ENCODE measurements at regions not wholly inside any gene's neighbourhood (a gene's known extent, or its start where the extent isn't known, plus 50 kb on each side); places are given as distances from the start of the nearest gene placed in this dataset.
A peak's percentile ranks its signal among the peaks of the same experiment; 100 is the strongest.

DNA sequence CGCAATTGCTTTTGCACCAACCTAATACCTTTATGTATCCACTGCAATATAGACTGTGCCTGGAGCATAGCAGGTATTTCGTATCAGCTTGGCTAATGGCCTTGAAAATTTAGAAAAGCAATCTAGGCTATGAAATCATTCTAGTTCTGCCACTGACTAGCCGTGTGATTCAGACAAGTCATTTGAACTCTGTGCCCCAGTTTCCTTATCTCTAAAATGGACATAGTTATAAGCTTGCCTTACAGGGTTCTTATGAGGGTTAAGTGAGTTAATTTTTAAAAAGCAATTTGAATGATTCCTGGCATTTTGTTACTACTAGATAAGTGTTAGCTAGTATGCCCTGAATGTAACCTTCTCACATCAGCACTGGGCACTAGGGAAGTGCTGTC lies 80.5 kb upstream of the PUM3 start:
- H4K8ac ChIP-seq (ENCODE audit: low read depth, low read length) = no peak overlapping the region
- H3K27me3 ChIP-seq (ENCODE audit: insufficient read depth, low read length) = no peaks in the 10 kb centered on the region
- H3K4ac ChIP-seq (ENCODE audit: low read depth, low read length) = no peak overlapping the region
- H3K79me1 ChIP-seq (ENCODE audit: low read length) = no peaks in the 10 kb centered on the region
- H2AK5ac ChIP-seq (ENCODE audit: low read length) = no peak overlapping the region
- H3K14ac ChIP-seq (ENCODE audit: low read length) = no peak overlapping the region
- no peak overlapping the region for H3K4me3 ChIP-seq (ENCODE audit: low read depth, low read length)
- no peak overlapping the region for H3K18ac ChIP-seq (ENCODE audit: low read length)
- H2BK120ac ChIP-seq (ENCODE audit: insufficient read depth, low read length, poor library complexity) = no peak overlapping the region
- no peak overlapping the region for H3K27ac ChIP-seq (ENCODE audit: low read depth, low read length)
- no peaks in the 10 kb centered on the region for H3K79me2 ChIP-seq (ENCODE audit: control insufficient read depth, insufficient read depth, low read length, poor library complexity)
- no peak overlapping the region for H2BK12ac ChIP-seq (ENCODE audit: low read length)
- no peak overlapping the region for H3K23ac ChIP-seq (ENCODE audit: low read length)
- no peak overlapping the region for H3K4me2 ChIP-seq (ENCODE audit: low read length)
- no peaks in the 10 kb centered on the region for H3K4me1 ChIP-seq (ENCODE audit: control insufficient read depth in 1 of 2, insufficient read depth in 2 of 2, low read length in 2 of 2)
- WGBS (ENCODE audit: extremely low coverage, insufficient coverage, insufficient read length) = no CpG with 5 or more reads among the region's 3 CpGs
- H4K91ac ChIP-seq (ENCODE audit: low read depth, low read length) = no peak overlapping the region
- no peaks in the 10 kb centered on the region for H3K36me3 ChIP-seq (ENCODE audit: control insufficient read depth in 1 of 2, insufficient read depth in 2 of 2, low read length in 2 of 2)
- no peaks in the 10 kb centered on the region for H3K9me3 ChIP-seq (ENCODE audit: insufficient read depth, low read depth, low read length)
- no peak overlapping the region for H3K9ac ChIP-seq (ENCODE audit: low read length)
- DNase-seq = peak; percentile 72 to 95
- H4K12ac ChIP-seq (ENCODE audit: low read depth, low read length) = no peak overlapping the region
- H2AFZ ChIP-seq (ENCODE audit: insufficient read depth, low read length, poor library complexity) = no peak overlapping the region
- H2BK5ac ChIP-seq (ENCODE audit: low read depth, low read length, poor library complexity) = no peak overlapping the region

DNA sequence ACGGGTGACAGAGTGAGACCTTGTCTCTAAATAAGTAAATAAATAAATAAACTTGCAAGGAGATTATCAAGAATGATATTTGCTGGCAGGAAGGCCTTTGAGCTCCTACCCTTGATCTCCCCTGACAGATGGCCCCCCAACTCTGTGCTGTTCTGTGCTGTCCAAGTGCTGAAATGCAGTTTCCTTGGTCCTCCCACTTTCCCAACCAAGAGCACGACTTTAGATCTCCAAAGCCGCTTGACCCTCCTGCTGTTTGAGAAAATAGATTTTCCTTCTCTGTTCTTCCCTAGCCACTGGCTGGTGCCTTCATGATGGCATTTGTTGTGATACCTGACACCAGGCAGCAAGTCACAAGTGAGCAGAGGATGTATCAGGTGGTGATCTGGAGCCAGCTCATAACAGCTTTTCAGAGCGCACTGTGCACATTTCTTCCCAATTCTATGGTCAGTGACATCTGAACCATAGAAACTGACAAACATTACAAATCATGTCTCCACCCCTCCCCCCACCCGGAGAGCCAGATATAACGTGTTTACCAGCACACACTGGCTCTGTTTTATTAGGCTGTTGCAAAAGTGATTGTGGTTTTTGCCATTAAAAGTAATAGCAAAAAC lies 80.0 kb upstream of the PUM3 start:
- no peak overlapping the region for H3K4me3 ChIP-seq (ENCODE audit: low read depth, low read length)
- H4K12ac ChIP-seq (ENCODE audit: low read depth, low read length) = no peak overlapping the region
- no CpG with 5 or more reads among the region's 6 CpGs for WGBS (ENCODE audit: extremely low coverage, insufficient coverage, insufficient read length)
- H2BK5ac ChIP-seq (ENCODE audit: low read depth, low read length, poor library complexity) = no peak overlapping the region
- no peak overlapping the region for H3K4me2 ChIP-seq (ENCODE audit: low read length)
- no peak overlapping the region for H3K14ac ChIP-seq (ENCODE audit: low read length)
- H3K36me3 ChIP-seq (ENCODE audit: control insufficient read depth in 1 of 2, insufficient read depth in 2 of 2, low read length in 2 of 2) = no peaks in the 10 kb centered on the region
- H3K27ac ChIP-seq (ENCODE audit: low read depth, low read length) = no peak overlapping the region
- no peaks in the 10 kb centered on the region for H3K9me3 ChIP-seq (ENCODE audit: insufficient read depth, low read depth, low read length)
- H4K8ac ChIP-seq (ENCODE audit: low read depth, low read length) = no peak overlapping the region
- H2BK12ac ChIP-seq (ENCODE audit: low read length) = no peak overlapping the region
- H3K4me1 ChIP-seq (ENCODE audit: control insufficient read depth in 1 of 2, insufficient read depth in 2 of 2, low read length in 2 of 2) = no peaks in the 10 kb centered on the region
- H3K18ac ChIP-seq (ENCODE audit: low read length) = no peak overlapping the region
- H2AFZ ChIP-seq (ENCODE audit: insufficient read depth, low read length, poor library complexity) = no peak overlapping the region
- no peaks in the 10 kb centered on the region for H3K27me3 ChIP-seq (ENCODE audit: insufficient read depth, low read length)
- no peaks in the 10 kb centered on the region for H3K79me1 ChIP-seq (ENCODE audit: low read length)
- no peak overlapping the region for H2BK120ac ChIP-seq (ENCODE audit: insufficient read depth, low read length, poor library complexity)
- no peak for DNase-seq
- no peaks in the 10 kb centered on the region for H3K79me2 ChIP-seq (ENCODE audit: control insufficient read depth, insufficient read depth, low read length, poor library complexity)
- no peak overlapping the region for H3K9ac ChIP-seq (ENCODE audit: low read length)
- no peak overlapping the region for H3K23ac ChIP-seq (ENCODE audit: low read length)
- H4K91ac ChIP-seq (ENCODE audit: low read depth, low read length) = no peak overlapping the region
- no peak overlapping the region for H3K4ac ChIP-seq (ENCODE audit: low read depth, low read length)
- H2AK5ac ChIP-seq (ENCODE audit: low read length) = no peak overlapping the region

DNA sequence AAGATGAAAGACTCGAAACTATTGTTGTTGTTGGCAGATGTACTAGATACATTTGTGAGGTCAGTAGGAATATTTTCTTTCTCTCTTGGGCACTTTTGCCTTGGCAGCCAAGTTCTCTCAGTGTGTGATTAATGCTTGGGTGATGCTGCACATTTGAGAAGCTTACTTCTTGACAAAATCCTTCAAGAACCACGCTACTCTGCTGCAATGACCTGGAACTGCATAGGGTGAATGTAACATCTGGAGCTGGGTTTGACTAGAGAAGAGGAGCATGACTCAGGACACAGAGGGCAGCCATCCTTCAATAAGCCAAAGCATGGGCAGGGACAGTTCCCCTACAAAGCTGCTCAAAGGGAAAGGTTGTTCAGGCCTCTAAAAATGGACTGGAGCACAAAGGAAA lies 75.5 kb upstream of the PUM3 start:
- H3K9ac ChIP-seq (ENCODE audit: low read length) = no peak overlapping the region
- H3K4me2 ChIP-seq (ENCODE audit: low read length) = no peak overlapping the region
- H3K79me2 ChIP-seq (ENCODE audit: control insufficient read depth, insufficient read depth, low read length, poor library complexity) = no peaks in the 10 kb centered on the region
- no peak overlapping the region for H2BK12ac ChIP-seq (ENCODE audit: low read length)
- H3K4me3 ChIP-seq (ENCODE audit: low read depth, low read length) = no peak overlapping the region
- no peak overlapping the region for H3K18ac ChIP-seq (ENCODE audit: low read length)
- no peak overlapping the region for H3K14ac ChIP-seq (ENCODE audit: low read length)
- H4K12ac ChIP-seq (ENCODE audit: low read depth, low read length) = no peak overlapping the region
- no peak overlapping the region for H4K91ac ChIP-seq (ENCODE audit: low read depth, low read length)
- no peaks in the 10 kb centered on the region for H3K79me1 ChIP-seq (ENCODE audit: low read length)
- H3K4ac ChIP-seq (ENCODE audit: low read depth, low read length) = no peak overlapping the region
- no peak overlapping the region for H4K8ac ChIP-seq (ENCODE audit: low read depth, low read length)
- no peak overlapping the region for H3K27ac ChIP-seq (ENCODE audit: low read depth, low read length)
- H3K4me1 ChIP-seq (ENCODE audit: control insufficient read depth in 1 of 2, insufficient read depth in 2 of 2, low read length in 2 of 2) = no peaks in the 10 kb centered on the region
- H3K9me3 ChIP-seq (ENCODE audit: insufficient read depth, low read depth, low read length) = no peaks in the 10 kb centered on the region
- H3K23ac ChIP-seq (ENCODE audit: low read length) = no peak overlapping the region
- H2BK120ac ChIP-seq (ENCODE audit: insufficient read depth, low read length, poor library complexity) = no peak overlapping the region
- DNase-seq = no peak
- no peak overlapping the region for H2AFZ ChIP-seq (ENCODE audit: insufficient read depth, low read length, poor library complexity)
- no peaks in the 10 kb centered on the region for H3K36me3 ChIP-seq (ENCODE audit: control insufficient read depth in 1 of 2, insufficient read depth in 2 of 2, low read length in 2 of 2)
- WGBS (ENCODE audit: extremely low coverage, insufficient coverage, insufficient read length) = no CpG with 5 or more reads among the region's 2 CpGs
- H3K27me3 ChIP-seq (ENCODE audit: insufficient read depth, low read length) = no peaks in the 10 kb centered on the region
- no peak overlapping the region for H2AK5ac ChIP-seq (ENCODE audit: low read length)
- no peak overlapping the region for H2BK5ac ChIP-seq (ENCODE audit: low read depth, low read length, poor library complexity)

DNA sequence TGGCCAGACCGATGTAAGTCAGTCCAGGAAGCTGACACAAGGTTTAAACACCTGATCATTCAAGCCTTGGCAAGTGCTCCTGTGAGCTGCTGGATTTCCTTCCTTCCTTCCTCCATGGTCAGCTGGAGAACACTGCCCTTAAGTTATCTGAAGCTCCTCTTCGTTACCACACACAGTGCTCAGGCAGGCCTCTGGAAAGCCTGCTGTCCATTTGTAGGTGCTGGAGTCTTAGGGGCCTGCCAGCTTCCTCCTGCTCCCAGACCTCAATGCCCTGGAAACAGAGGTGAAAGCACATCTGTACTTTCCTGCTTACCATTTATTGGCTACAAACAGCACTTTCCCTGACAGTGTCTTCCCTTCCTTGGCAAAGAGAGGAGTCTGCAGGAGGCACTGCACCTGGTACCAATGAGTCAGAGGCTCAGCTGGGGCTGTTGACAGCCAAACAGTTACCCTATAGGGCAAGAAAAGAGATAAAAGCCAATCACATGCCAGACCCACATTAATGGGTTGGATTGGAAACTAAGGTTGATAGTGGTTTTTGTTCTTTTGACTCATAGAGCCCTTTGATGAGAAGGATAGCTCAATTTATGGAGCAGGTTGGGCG lies 72.6 kb upstream of the PUM3 start:
- no peak overlapping the region for H2AK5ac ChIP-seq (ENCODE audit: low read length)
- H3K14ac ChIP-seq (ENCODE audit: low read length) = no peak overlapping the region
- H3K27me3 ChIP-seq (ENCODE audit: insufficient read depth, low read length) = no peaks in the 10 kb centered on the region
- H3K18ac ChIP-seq (ENCODE audit: low read length) = no peak overlapping the region
- no peak overlapping the region for H3K4me2 ChIP-seq (ENCODE audit: low read length)
- no peak for DNase-seq
- H4K91ac ChIP-seq (ENCODE audit: low read depth, low read length) = no peak overlapping the region
- H3K79me2 ChIP-seq (ENCODE audit: control insufficient read depth, insufficient read depth, low read length, poor library complexity) = no peaks in the 10 kb centered on the region
- H2BK120ac ChIP-seq (ENCODE audit: insufficient read depth, low read length, poor library complexity) = no peak overlapping the region
- H3K9ac ChIP-seq (ENCODE audit: low read length) = no peak overlapping the region
- no CpG with 5 or more reads among the region's 3 CpGs for WGBS (ENCODE audit: extremely low coverage, insufficient coverage, insufficient read length)
- H3K79me1 ChIP-seq (ENCODE audit: low read length) = no peaks in the 10 kb centered on the region
- H4K8ac ChIP-seq (ENCODE audit: low read depth, low read length) = no peak overlapping the region
- H3K23ac ChIP-seq (ENCODE audit: low read length) = no peak overlapping the region
- H3K36me3 ChIP-seq (ENCODE audit: control insufficient read depth in 1 of 2, insufficient read depth in 2 of 2, low read length in 2 of 2) = no peaks in the 10 kb centered on the region
- no peak overlapping the region for H4K12ac ChIP-seq (ENCODE audit: low read depth, low read length)
- no peaks in the 10 kb centered on the region for H3K4me1 ChIP-seq (ENCODE audit: control insufficient read depth in 1 of 2, insufficient read depth in 2 of 2, low read length in 2 of 2)
- H3K4ac ChIP-seq (ENCODE audit: low read depth, low read length) = no peak overlapping the region
- no peak overlapping the region for H2BK12ac ChIP-seq (ENCODE audit: low read length)
- no peak overlapping the region for H3K4me3 ChIP-seq (ENCODE audit: low read depth, low read length)
- H3K9me3 ChIP-seq (ENCODE audit: insufficient read depth, low read depth, low read length) = no peaks in the 10 kb centered on the region
- H2BK5ac ChIP-seq (ENCODE audit: low read depth, low read length, poor library complexity) = no peak overlapping the region
- no peak overlapping the region for H3K27ac ChIP-seq (ENCODE audit: low read depth, low read length)
- no peak overlapping the region for H2AFZ ChIP-seq (ENCODE audit: insufficient read depth, low read length, poor library complexity)

Data from trophoblast cell (in vitro differentiated cells and primary cell).